Mesenchymal stem cell (in vitro differentiated cells and primary cell): ENCODE measurements at regions not wholly inside any gene's neighbourhood (a gene's known extent, or its start where the extent isn't known, plus 50 kb on each side); places are given as distances from the start of the nearest gene placed in this dataset.

ENCODE experiments used
- DNase-seq: peaks from one replicate; pipeline ENCODE4 v3.0.0-alpha.2; 2013
- H2AFZ ChIP-seq: one replicate; pipeline ENCODE4 v1.6.1; 2013; ENCODE audit warnings: low read depth, mild to moderate bottlenecking, control low read depth, inconsistent platforms, low read length, moderate library complexity
- H2AK5ac ChIP-seq: 2 replicates; pipeline ENCODE4 v1.6.1; 2013; ENCODE audit warnings: low read length, moderate library complexity, mild to moderate bottlenecking, inconsistent platforms; ENCODE audit not compliant: severe bottlenecking
- H2BK120ac ChIP-seq: one replicate; pipeline ENCODE4 v1.6.1; 2013; ENCODE audit warnings: low read depth, mild to moderate bottlenecking, inconsistent platforms, low read length, moderate library complexity
- H2BK12ac ChIP-seq, 2 experiments: one replicate each; pipeline ENCODE4 v1.6.1; 2013; ENCODE audit warnings: inconsistent platforms in 2 of 2, low read length in 2 of 2, mild to moderate bottlenecking in 2 of 2, moderate library complexity in 2 of 2, control low read depth in 1 of 2
- H2BK15ac ChIP-seq: one replicate; pipeline ENCODE4 v1.6.1; 2013; ENCODE audit warnings: mild to moderate bottlenecking, low read depth, inconsistent platforms; ENCODE audit not compliant: poor library complexity, severe bottlenecking
- H2BK5ac ChIP-seq: 2 replicates; pipeline ENCODE4 v1.6.1; 2013; ENCODE audit warnings: low read depth, mild to moderate bottlenecking, low read length, control low read depth, inconsistent platforms; ENCODE audit not compliant: poor library complexity, severe bottlenecking
- H3K14ac ChIP-seq, 2 experiments: one replicate each; pipeline ENCODE4 v1.6.1; 2013; ENCODE audit warnings: inconsistent platforms in 2 of 2, low read length in 2 of 2, control low read depth in 1 of 2, mild to moderate bottlenecking in 1 of 2, moderate library complexity in 1 of 2
- H3K18ac ChIP-seq, 2 experiments: one replicate each; pipeline ENCODE4 v1.6.1; 2013; ENCODE audit warnings: inconsistent platforms in 2 of 2, low read length in 2 of 2, control low read depth in 1 of 2, low read depth in 1 of 2, mild to moderate bottlenecking in 1 of 2
- H3K23ac ChIP-seq, 2 experiments: one replicate each; pipeline ENCODE4 v1.6.1; 2013; ENCODE audit warnings: inconsistent platforms in 2 of 2, low read length in 2 of 2, mild to moderate bottlenecking in 2 of 2, moderate library complexity in 2 of 2, control low read depth in 1 of 2
- H3K27ac ChIP-seq: 2 replicates; pipeline ENCODE4 v1.5.1; 2013; ENCODE audit warnings: mild to moderate bottlenecking, moderate library complexity, low read length, control low read depth, inconsistent platforms; ENCODE audit not compliant: poor library complexity, severe bottlenecking
- H3K27me3 ChIP-seq, 2 experiments: 2 replicates each; pipeline versions ENCODE4 v1.6.1 to v1.7.0; 2013; ENCODE audit warnings: low read length in 2 of 2, mild to moderate bottlenecking in 2 of 2, moderate library complexity in 2 of 2, control low read depth in 1 of 2, inconsistent platforms in 1 of 2; ENCODE audit not compliant: control insufficient read depth in 1 of 2, insufficient read depth in 1 of 2
- H3K36me3 ChIP-seq, 2 experiments: 2 replicates each; pipeline versions ENCODE4 v1.6.1 to v1.7.0; 2013; ENCODE audit warnings: low read length in 2 of 2, control low read depth in 1 of 2, inconsistent platforms in 1 of 2, low read depth in 1 of 2, mild to moderate bottlenecking in 1 of 2; ENCODE audit not compliant: insufficient read depth in 2 of 2, control insufficient read depth in 1 of 2
- H3K4ac ChIP-seq, 2 experiments: one replicate each; pipeline ENCODE4 v1.6.1; 2013; ENCODE audit warnings: inconsistent platforms in 2 of 2, low read length in 2 of 2, mild to moderate bottlenecking in 2 of 2, moderate library complexity in 2 of 2, control low read depth in 1 of 2, low read depth in 1 of 2
- H3K4me1 ChIP-seq: 2 replicates; pipeline ENCODE4 v1.6.1; 2013; ENCODE audit warnings: low read depth, low read length, control low read depth; ENCODE audit not compliant: control insufficient read depth, insufficient read depth
- H3K4me2 ChIP-seq: 2 replicates; pipeline ENCODE4 v1.6.1; 2013; ENCODE audit warnings: low read length, mild to moderate bottlenecking, inconsistent platforms; ENCODE audit not compliant: poor library complexity, severe bottlenecking
- H3K4me3 ChIP-seq, 2 experiments: 2 replicates each; pipeline versions ENCODE4 v1.5.1 to v1.7.0; 2013; ENCODE audit warnings: low read length in 2 of 2, mild to moderate bottlenecking in 2 of 2, control low read depth in 1 of 2, low read depth in 1 of 2; ENCODE audit not compliant: insufficient read depth in 1 of 2
- H3K79me1 ChIP-seq: replicated peaks from 2 replicates; pipeline ENCODE4 v1.6.1; 2013; ENCODE audit warnings: mild to moderate bottlenecking, control low read depth, low read length, inconsistent platforms; ENCODE audit not compliant: poor library complexity, severe bottlenecking
- H3K9ac ChIP-seq: 2 replicates; pipeline ENCODE4 v1.7.0; 2013; ENCODE audit warnings: mild to moderate bottlenecking, low read length, moderate library complexity
- H3K9me3 ChIP-seq: 2 replicates; pipeline ENCODE4 v1.7.0; 2013; ENCODE audit warnings: mild to moderate bottlenecking, low read length; ENCODE audit not compliant: control insufficient read depth
- H4K8ac ChIP-seq: one replicate; pipeline ENCODE4 v1.6.1; 2013; ENCODE audit warnings: inconsistent platforms, mild to moderate bottlenecking, low read length, moderate library complexity
- H4K91ac ChIP-seq: one replicate; pipeline ENCODE4 v1.6.1; 2013; ENCODE audit warnings: mild to moderate bottlenecking, low read length, inconsistent platforms
- WGBS: methylation state at CpG from one replicate; pipeline ENCODE4 v1.1.7; 2013; ENCODE audit warnings: mixed read lengths; 5-methylcytosine and 5-hydroxymethylcytosine counted together

- H3K4ac ChIP-seq, result no peak overlapping the region
- H3K4me2 ChIP-seq, result no peak overlapping the region
- H3K9me3 ChIP-seq, result peaks cover 4% of the 10 kb centered on the region
- H3K4me1 ChIP-seq, result no peaks in the 10 kb centered on the region
- H3K79me1 ChIP-seq, result no peaks in the 10 kb centered on the region
- H3K23ac ChIP-seq, result no peak overlapping the region
- no peak overlapping the region for H2BK12ac ChIP-seq
- H2BK120ac ChIP-seq, result no peak overlapping the region
- peaks cover 0 to 4% of the 10 kb centered on the region in 2 experiments for H3K27me3 ChIP-seq
- H3K9ac ChIP-seq, result no peak overlapping the region
- no peak overlapping the region for H3K14ac ChIP-seq
- H4K8ac ChIP-seq, result no peak overlapping the region
- H3K18ac ChIP-seq, result no peak overlapping the region
- H2BK15ac ChIP-seq, result no peak overlapping the region
- no peak overlapping the region for H2AK5ac ChIP-seq
- no peak overlapping the region for H2AFZ ChIP-seq
- H2BK5ac ChIP-seq, result no peak overlapping the region
- WGBS, result 94% methylated on average over 9 of the region's 9 CpGs
- H4K91ac ChIP-seq, result no peak overlapping the region
- no peak overlapping the region for H3K27ac ChIP-seq
- no peak for DNase-seq
- H3K36me3 ChIP-seq, result no peaks in the 10 kb centered on the region
- H3K4me3 ChIP-seq, result no peak overlapping the region
These were observed 124.0 kb downstream of the PROX1 start for GRCh38 chr1:214111796-214112195.

GRCh38 chr1:214116258-214116657 is 128.5 kb downstream of the PROX1 start:
- H3K79me1 ChIP-seq, result no peaks in the 10 kb centered on the region
- H2BK120ac ChIP-seq, result no peak overlapping the region
- WGBS, result 82% methylated on average over 3 of the region's 3 CpGs
- H4K8ac ChIP-seq, result no peak overlapping the region
- peaks cover 24% of the 10 kb centered on the region for H3K9me3 ChIP-seq
- H2AK5ac ChIP-seq, result no peak overlapping the region
- H3K18ac ChIP-seq, result no peak overlapping the region
- H2BK12ac ChIP-seq, result no peak overlapping the region
- no peak overlapping the region for H2BK15ac ChIP-seq
- H3K23ac ChIP-seq, result no peak overlapping the region
- H3K14ac ChIP-seq, result no peak overlapping the region
- peaks cover 0 to 4% of the 10 kb centered on the region in 2 experiments for H3K27me3 ChIP-seq
- H3K4me3 ChIP-seq, result no peak overlapping the region
- H3K4ac ChIP-seq, result no peak overlapping the region
- no peak overlapping the region for H3K4me2 ChIP-seq
- DNase-seq, result no peak
- H3K4me1 ChIP-seq, result no peaks in the 10 kb centered on the region
- no peak overlapping the region for H2BK5ac ChIP-seq
- no peak overlapping the region for H3K9ac ChIP-seq
- no peak overlapping the region for H2AFZ ChIP-seq
- no peak overlapping the region for H4K91ac ChIP-seq
- H3K36me3 ChIP-seq, result no peaks in the 10 kb centered on the region
- H3K27ac ChIP-seq, result no peak overlapping the region

GRCh38 chr1:214117780-214118179 is 130.0 kb downstream of the PROX1 start:
- DNase-seq, result no peak
- H3K18ac ChIP-seq, result no peak overlapping the region

GRCh38 chr1:214120191-214120590 is 132.4 kb downstream of the PROX1 start:
- Histone ChIP-seq H3K14ac (no peak overlapping the region), H4K91ac (no peak overlapping the region), H3K23ac (no peak overlapping the region), H3K4ac (no peak overlapping the region), H3K27ac (no peak overlapping the region), H3K4me1 (no peaks in the 10 kb centered on the region), H2AFZ (no peak overlapping the region), H2BK12ac (no peak overlapping the region), H2BK120ac (no peak overlapping the region), H3K9me3 (peaks cover 24% of the 10 kb centered on the region), H3K4me2 (no peak overlapping the region), H2BK15ac (no peak overlapping the region), H3K9ac (no peak overlapping the region), H3K18ac (no peak overlapping the region), H3K27me3 (peaks cover 0 to under 1% of the 10 kb centered on the region in 2 experiments), H2BK5ac (no peak overlapping the region), H3K79me1 (no peaks in the 10 kb centered on the region), H3K36me3 (no peaks in the 10 kb centered on the region), H2AK5ac (no peak overlapping the region), H4K8ac (no peak overlapping the region), H3K4me3 (no peak overlapping the region)
- 59% methylated on average over 4 of the region's 4 CpGs for WGBS
- no peak for DNase-seq

More at GRCh38 chr1:214117780-214118179, 130.0 kb downstream of the PROX1 start:
- H3K4ac ChIP-seq, result no peak overlapping the region
- peaks cover 0 to 4% of the 10 kb centered on the region in 2 experiments for H3K27me3 ChIP-seq
- no peak overlapping the region for H3K4me3 ChIP-seq
- H3K4me1 ChIP-seq, result no peaks in the 10 kb centered on the region
- H4K8ac ChIP-seq, result no peak overlapping the region
- H3K4me2 ChIP-seq, result no peak overlapping the region
- peaks cover 24% of the 10 kb centered on the region for H3K9me3 ChIP-seq
- no peak overlapping the region for H2BK15ac ChIP-seq
- no peak overlapping the region for H2BK12ac ChIP-seq
- no peak overlapping the region for H3K9ac ChIP-seq
- H3K79me1 ChIP-seq, result no peaks in the 10 kb centered on the region
- H2BK120ac ChIP-seq, result no peak overlapping the region
- H3K14ac ChIP-seq, result no peak overlapping the region
- H3K27ac ChIP-seq, result no peak overlapping the region
- H2BK5ac ChIP-seq, result no peak overlapping the region
- no peak overlapping the region for H2AK5ac ChIP-seq
- H2AFZ ChIP-seq, result no peak overlapping the region
- no peaks in the 10 kb centered on the region for H3K36me3 ChIP-seq
- H4K91ac ChIP-seq, result no peak overlapping the region
- WGBS, result 73% methylated on average over 2 of the region's 2 CpGs
- H3K23ac ChIP-seq, result no peak overlapping the region
